Mesendoderm (in vitro differentiated cells): ENCODE measurements at regions not wholly inside any gene's neighbourhood (a gene's known extent, or its start where the extent isn't known, plus 50 kb on each side); places are given as distances from the start of the nearest gene placed in this dataset.

Experiments
- DNase-seq: peaks from one replicate; pipeline ENCODE4 v3.0.0; 2013
- H2AK5ac ChIP-seq: 2 replicates; pipeline ENCODE4 v1.6.1; 2013; ENCODE audit warnings: low read length, inconsistent platforms
- H2BK120ac ChIP-seq: 2 replicates; pipeline ENCODE4 v1.6.1; 2013; ENCODE audit warnings: low read depth, mild to moderate bottlenecking, low read length, moderate library complexity, mixed read lengths
- H2BK15ac ChIP-seq: replicated peaks from 2 replicates; pipeline ENCODE4 v1.6.1; 2013; ENCODE audit warnings: low read depth, mild to moderate bottlenecking, moderate library complexity
- H2BK5ac ChIP-seq: 2 replicates; pipeline ENCODE4 v1.6.1; 2013; ENCODE audit warnings: low read length, inconsistent platforms
- H3K18ac ChIP-seq: 2 replicates; pipeline ENCODE4 v1.6.1; 2013; ENCODE audit warnings: mild to moderate bottlenecking, low read length, mixed read lengths
- H3K23ac ChIP-seq: one replicate; pipeline ENCODE4 v1.6.1; 2013; ENCODE audit warnings: low read length
- H3K27ac ChIP-seq: 2 replicates; pipeline ENCODE4 v1.5.1; 2013; ENCODE audit warnings: low read depth, mild to moderate bottlenecking, inconsistent platforms, low read length, moderate library complexity
- H3K27me3 ChIP-seq: 2 replicates; pipeline ENCODE4 v1.6.1; 2013; ENCODE audit warnings: low read length, control low read depth, mild to moderate bottlenecking, inconsistent platforms; ENCODE audit not compliant: insufficient read depth, poor library complexity
- H3K36me3 ChIP-seq: 2 replicates; pipeline ENCODE4 v1.6.1; 2013; ENCODE audit warnings: low read length, inconsistent platforms; ENCODE audit not compliant: control insufficient read depth, insufficient read depth
- H3K4ac ChIP-seq: one replicate; pipeline ENCODE4 v1.6.1; 2013; ENCODE audit warnings: low read depth, mild to moderate bottlenecking, low read length, moderate library complexity
- H3K4me1 ChIP-seq: 2 replicates; pipeline ENCODE4 v1.6.1; 2013; ENCODE audit warnings: low read depth, low read length, inconsistent platforms; ENCODE audit not compliant: control insufficient read depth
- H3K4me2 ChIP-seq: 2 replicates; pipeline ENCODE4 v1.6.1; 2013; ENCODE audit warnings: low read length
- H3K4me3 ChIP-seq: 2 replicates; pipeline ENCODE4 v1.5.1; 2013; ENCODE audit warnings: mild to moderate bottlenecking, low read length
- H3K56ac ChIP-seq: one replicate; pipeline ENCODE4 v1.6.1; 2013; ENCODE audit warnings: low read length
- H3K79me1 ChIP-seq: 2 replicates; pipeline ENCODE4 v1.6.1; 2013; ENCODE audit warnings: low read length, inconsistent platforms
- H3K79me2 ChIP-seq: 2 replicates; pipeline ENCODE4 v1.6.1; 2013; ENCODE audit warnings: mild to moderate bottlenecking, low read length; ENCODE audit not compliant: control insufficient read depth, insufficient read depth
- H3K9ac ChIP-seq: 2 replicates; pipeline ENCODE4 v1.6.1; 2013; ENCODE audit warnings: low read length, inconsistent platforms
- H4K5ac ChIP-seq: one replicate; pipeline ENCODE4 v1.6.1; 2013; ENCODE audit warnings: low read length
- H4K8ac ChIP-seq: one replicate; pipeline ENCODE4 v1.6.1; 2013; ENCODE audit warnings: low read depth, mild to moderate bottlenecking, control low read depth, low read length, moderate library complexity
- WGBS: extraction: QIAGEN DNeasy Blood & Tissue Kit; methylation state at CpG from one replicate; pipeline ENCODE4 v1.1.7; 2013; ENCODE audit warnings: low lambda C conversion rate, missing lambda C conversion rate; ENCODE audit not compliant: insufficient coverage; ENCODE audit errors: extremely low coverage; 5-methylcytosine and 5-hydroxymethylcytosine counted together

DNA sequence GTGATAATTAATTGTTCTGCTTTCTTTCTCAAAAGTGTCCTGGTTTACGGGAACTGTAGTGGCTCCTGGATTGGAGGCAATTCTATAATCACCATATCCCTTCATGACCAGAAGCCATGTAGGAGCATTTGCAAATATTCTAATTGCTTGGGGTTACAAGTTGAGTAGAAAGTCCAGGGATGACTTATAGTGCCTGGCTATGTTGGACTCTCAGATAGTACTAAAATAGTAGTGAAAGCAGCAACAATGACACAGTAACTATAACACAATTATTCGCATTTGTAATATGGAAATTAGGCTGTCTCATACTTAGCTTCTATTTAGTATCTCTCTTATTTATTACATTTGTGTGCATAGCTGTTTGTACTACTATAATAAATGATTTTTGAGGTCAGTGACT, 712.5 kb upstream of the GRAMD2B start:
- no peaks in the 10 kb centered on the region for H3K4me1 ChIP-seq
- H3K4me3 ChIP-seq, result no peak overlapping the region
- H4K8ac ChIP-seq, result no peak overlapping the region
- no peak overlapping the region for H3K23ac ChIP-seq
- H3K4ac ChIP-seq, result no peak overlapping the region
- H3K4me2 ChIP-seq, result no peak overlapping the region
- no peaks in the 10 kb centered on the region for H3K79me2 ChIP-seq
- no peaks in the 10 kb centered on the region for H3K79me1 ChIP-seq
- H2BK120ac ChIP-seq, result no peak overlapping the region
- H3K56ac ChIP-seq, result no peak overlapping the region
- H4K5ac ChIP-seq, result no peak overlapping the region
- no peak overlapping the region for H3K9ac ChIP-seq
- no peak overlapping the region for H2BK5ac ChIP-seq
- H2BK15ac ChIP-seq, result no peak overlapping the region
- DNase-seq, result no peak
- no peaks in the 10 kb centered on the region for H3K36me3 ChIP-seq
- H3K27me3 ChIP-seq, result no peaks in the 10 kb centered on the region
- no peak overlapping the region for H2AK5ac ChIP-seq
- H3K27ac ChIP-seq, result no peak overlapping the region
- no peak overlapping the region for H3K18ac ChIP-seq
- WGBS, result no CpG with 5 or more reads among the region's 2 CpGs

- Histone ChIP-seq H3K23ac (no peak overlapping the region), H4K5ac (no peak overlapping the region), H3K9ac (no peak overlapping the region), H3K79me1 (no peaks in the 10 kb centered on the region), H3K4me2 (no peak overlapping the region), H3K4me3 (no peak overlapping the region), H2BK5ac (no peak overlapping the region), H2AK5ac (no peak overlapping the region), H3K79me2 (no peaks in the 10 kb centered on the region), H4K8ac (no peak overlapping the region), H3K36me3 (no peaks in the 10 kb centered on the region), H3K4me1 (no peaks in the 10 kb centered on the region), H3K18ac (no peak overlapping the region), H3K4ac (no peak overlapping the region), H3K27ac (no peak overlapping the region), H2BK15ac (no peak overlapping the region), H3K27me3 (no peaks in the 10 kb centered on the region), H3K56ac (no peak overlapping the region), H2BK120ac (no peak overlapping the region)
- no peak for DNase-seq
- 100% methylated on average over 1 of the region's 1 CpG for WGBS
Measured at GRCh38 chr5:125712397-125712796, 710.8 kb upstream of the GRAMD2B start.

DNA sequence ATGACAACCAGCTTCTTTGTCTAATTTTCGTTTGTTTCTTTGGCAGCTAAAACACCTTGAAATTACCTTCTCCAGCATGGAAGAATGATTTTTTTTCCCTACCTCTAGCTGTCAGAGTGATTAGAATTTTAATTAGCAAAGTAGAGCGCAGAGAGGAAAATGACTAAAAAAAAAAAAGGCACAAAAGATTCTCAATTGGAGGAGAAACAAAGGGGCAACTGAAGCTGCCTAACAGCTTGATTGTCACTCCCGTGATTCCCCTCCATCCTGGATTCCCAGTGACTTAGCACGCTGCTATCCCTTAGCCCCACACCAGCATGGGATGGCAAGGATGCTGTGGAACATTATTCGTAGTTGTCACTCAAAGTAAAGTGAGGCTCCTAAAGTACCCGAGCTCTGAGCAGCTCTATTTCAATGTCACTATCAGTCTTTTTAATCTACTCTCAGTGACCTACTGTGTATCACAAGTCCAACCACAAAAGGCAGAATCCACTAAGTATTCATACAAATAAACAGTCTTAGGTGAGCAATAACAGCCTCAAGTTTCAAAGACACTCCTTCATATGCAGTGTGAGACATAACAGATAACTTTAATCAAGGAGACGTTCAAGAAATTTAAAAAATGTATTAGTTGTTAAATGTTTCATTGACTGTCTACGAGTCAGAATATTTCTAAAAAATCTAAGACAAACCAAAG, 710.0 kb upstream of the GRAMD2B start:
- Histone ChIP-seq H3K36me3 (no peaks in the 10 kb centered on the region), H3K9ac (no peak overlapping the region), H2BK5ac (no peak overlapping the region), H3K79me2 (no peaks in the 10 kb centered on the region), H3K56ac (no peak overlapping the region), H4K5ac (no peak overlapping the region), H2AK5ac (no peak overlapping the region), H2BK120ac (no peak overlapping the region), H3K79me1 (no peaks in the 10 kb centered on the region), H3K4me1 (no peaks in the 10 kb centered on the region), H3K4me3 (no peak overlapping the region), H3K4me2 (no peak overlapping the region), H3K18ac (no peak overlapping the region), H3K4ac (no peak overlapping the region), H4K8ac (no peak overlapping the region), H3K23ac (no peak overlapping the region), H3K27ac (no peak overlapping the region), H3K27me3 (no peaks in the 10 kb centered on the region), H2BK15ac (no peak overlapping the region)
- DNase-seq, result no peak
- no CpG with 5 or more reads among the region's 8 CpGs for WGBS

GRCh38 chr5:125715216-125715615, 708.0 kb upstream of the GRAMD2B start:
- Histone ChIP-seq H3K4me3 (no peak overlapping the region), H3K18ac (no peak overlapping the region), H3K36me3 (no peaks in the 10 kb centered on the region), H3K23ac (no peak overlapping the region), H3K4ac (no peak overlapping the region), H4K5ac (no peak overlapping the region), H3K79me1 (no peaks in the 10 kb centered on the region), H3K56ac (no peak overlapping the region), H3K79me2 (no peaks in the 10 kb centered on the region), H2AK5ac (no peak overlapping the region), H4K8ac (no peak overlapping the region), H3K27me3 (no peaks in the 10 kb centered on the region), H2BK5ac (no peak overlapping the region), H3K27ac (no peak overlapping the region), H3K4me2 (no peak overlapping the region), H2BK15ac (no peak overlapping the region), H3K9ac (no peak overlapping the region), H2BK120ac (no peak overlapping the region), H3K4me1 (no peaks in the 10 kb centered on the region)
- DNase-seq, result no peak
- no CpG with 5 or more reads among the region's 2 CpGs for WGBS

GRCh38 chr5:125717209-125717608, 706.0 kb upstream of the GRAMD2B start:
- Histone ChIP-seq H3K4ac (no peak overlapping the region), H3K27me3 (no peaks in the 10 kb centered on the region), H3K23ac (no peak overlapping the region), H3K56ac (no peak overlapping the region), H2BK5ac (no peak overlapping the region), H2BK15ac (no peak overlapping the region), H3K18ac (no peak overlapping the region), H3K79me2 (no peaks in the 10 kb centered on the region), H4K8ac (no peak overlapping the region), H3K9ac (no peak overlapping the region), H2AK5ac (no peak overlapping the region), H3K79me1 (no peaks in the 10 kb centered on the region), H4K5ac (no peak overlapping the region), H3K4me1 (no peaks in the 10 kb centered on the region), H3K4me3 (no peak overlapping the region), H3K27ac (no peak overlapping the region), H2BK120ac (no peak overlapping the region), H3K36me3 (no peaks in the 10 kb centered on the region), H3K4me2 (no peak overlapping the region)
- peak; percentile 30 for DNase-seq

DNA sequence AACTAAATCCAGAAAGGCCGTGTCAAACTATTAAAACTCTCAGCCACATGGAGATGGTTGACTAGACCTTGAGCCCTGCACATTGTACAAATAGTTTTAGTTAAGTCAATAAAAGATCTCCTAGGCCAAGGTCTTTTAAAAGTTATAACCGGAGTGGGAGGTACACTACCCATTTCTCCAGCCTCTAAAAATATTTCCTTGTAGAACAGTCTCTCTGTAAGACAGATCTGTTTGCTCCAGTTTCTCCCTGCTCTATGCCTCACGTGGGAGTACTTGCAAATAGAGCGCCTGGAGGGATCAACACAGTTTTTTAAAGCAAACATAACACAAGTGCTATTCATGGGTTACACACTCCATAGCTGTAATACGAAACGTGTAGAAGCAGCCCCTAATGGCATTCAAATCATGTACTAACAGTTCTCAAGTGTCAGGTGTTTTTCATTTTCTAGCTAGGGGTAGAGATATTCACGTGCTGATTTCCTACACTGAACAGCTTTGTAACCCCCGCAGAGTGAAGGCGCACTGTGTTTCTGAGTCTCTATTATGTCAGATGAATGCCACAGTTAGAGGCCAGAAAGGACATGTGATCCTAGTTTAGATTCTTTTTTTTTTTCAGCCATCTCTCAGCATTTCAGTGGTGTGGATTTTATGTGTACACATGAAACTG, 703.4 kb upstream of the GRAMD2B start:
- H3K4me2 ChIP-seq, result no peak overlapping the region
- no peak overlapping the region for H4K8ac ChIP-seq
- H3K4ac ChIP-seq, result no peak overlapping the region
- H3K4me3 ChIP-seq, result no peak overlapping the region
- no peak overlapping the region for H3K27ac ChIP-seq
- no peaks in the 10 kb centered on the region for H3K79me2 ChIP-seq
- H3K9ac ChIP-seq, result no peak overlapping the region
- no peak overlapping the region for H2BK15ac ChIP-seq
- WGBS, result no CpG with 5 or more reads among the region's 9 CpGs
- no peak overlapping the region for H3K56ac ChIP-seq
- no peaks in the 10 kb centered on the region for H3K27me3 ChIP-seq
- no peak overlapping the region for H3K23ac ChIP-seq
- H4K5ac ChIP-seq, result no peak overlapping the region
- no peak overlapping the region for H2BK120ac ChIP-seq
- no peak for DNase-seq
- no peak overlapping the region for H2BK5ac ChIP-seq
- H3K4me1 ChIP-seq, result no peaks in the 10 kb centered on the region
- H2AK5ac ChIP-seq, result no peak overlapping the region
- no peak overlapping the region for H3K18ac ChIP-seq
- H3K36me3 ChIP-seq, result no peaks in the 10 kb centered on the region
- no peaks in the 10 kb centered on the region for H3K79me1 ChIP-seq
